DMS53 treated with DMSO at 0.1 percent for 48 hours (cell line): ENCODE measurements at regions not wholly inside any gene's neighbourhood (a gene's known extent, or its start where the extent isn't known, plus 50 kb on each side); places are given as distances from the start of the nearest gene placed in this dataset.
"Not testable (repeated sequence)": the region's sequence is repeated elsewhere in the genome, so short reads cannot be mapped to it uniquely, and the experiment has no call there.

Experiments used
- DNase-seq: peaks from one replicate; lab custom pipeline; 2025; ENCODE audit not compliant: unreplicated experiment; lab: John Stamatoyannopoulos, UW

GRCh38 chr2:90216801-90217200 is 1525.3 kb downstream of the RPIA start:
- not testable (repeated sequence) for DNase-seq

GRCh38 chr2:90218534-90218933 is 1527.1 kb downstream of the RPIA start:
- not testable (repeated sequence) for DNase-seq

DNA sequence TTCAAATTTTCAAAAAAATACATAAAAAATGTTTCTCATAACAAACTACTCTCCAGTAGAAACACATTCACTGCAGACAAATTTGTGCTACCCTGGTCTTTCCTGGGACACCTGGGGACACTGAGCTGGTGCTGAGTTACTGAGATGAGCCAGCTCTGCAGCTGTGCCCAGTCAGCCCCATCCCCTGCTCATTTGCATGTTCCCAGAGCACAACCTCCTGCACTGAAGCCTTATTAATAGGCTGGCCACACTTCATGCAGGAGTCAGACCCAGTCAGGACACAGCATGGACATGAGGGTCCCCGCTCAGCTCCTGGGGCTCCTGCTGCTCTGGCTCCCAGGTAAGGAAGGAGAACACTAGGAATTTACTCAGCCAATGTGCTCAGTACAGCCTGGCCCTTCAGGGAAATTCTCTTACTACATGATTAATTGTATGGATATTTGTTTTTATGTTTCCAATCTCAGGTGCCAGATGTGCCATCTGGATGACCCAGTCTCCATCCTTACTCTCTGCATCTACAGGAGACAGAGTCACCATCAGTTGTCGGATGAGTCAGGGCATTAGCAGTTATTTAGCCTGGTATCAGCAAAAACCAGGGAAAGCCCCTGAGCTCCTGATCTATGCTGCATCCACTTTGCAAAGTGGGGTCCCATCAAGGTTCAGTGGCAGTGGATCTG is 1529.3 kb downstream of the RPIA start:
- not testable (repeated sequence) for DNase-seq

DNA sequence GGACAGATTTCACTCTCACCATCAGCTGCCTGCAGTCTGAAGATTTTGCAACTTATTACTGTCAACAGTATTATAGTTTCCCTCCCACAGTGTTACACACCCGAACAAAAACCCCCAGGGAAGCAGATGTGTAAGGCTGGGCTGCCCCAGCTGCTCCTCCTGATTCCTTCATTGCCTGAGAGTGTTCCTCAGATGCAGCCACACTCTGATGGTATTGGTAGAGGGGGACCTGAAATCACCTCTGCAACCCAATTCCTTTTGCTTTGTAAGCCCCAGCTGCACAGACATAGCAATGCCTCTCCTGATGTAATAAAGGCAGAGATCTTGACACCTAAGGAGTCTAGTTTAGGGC is 1529.8 kb downstream of the RPIA start:
- no peak for DNase-seq

GRCh38 chr2:90224767-90225166 is 1533.3 kb downstream of the RPIA start:
- DNase-seq = not testable (repeated sequence)

- DNase-seq = not testable (repeated sequence)
These were observed 1535.1 kb downstream of the RPIA start for GRCh38 chr2:90226465-90227072.

GRCh38 chr2:90231199-90231598 is 1539.7 kb downstream of the RPIA start:
- not testable (repeated sequence) for DNase-seq

DNA sequence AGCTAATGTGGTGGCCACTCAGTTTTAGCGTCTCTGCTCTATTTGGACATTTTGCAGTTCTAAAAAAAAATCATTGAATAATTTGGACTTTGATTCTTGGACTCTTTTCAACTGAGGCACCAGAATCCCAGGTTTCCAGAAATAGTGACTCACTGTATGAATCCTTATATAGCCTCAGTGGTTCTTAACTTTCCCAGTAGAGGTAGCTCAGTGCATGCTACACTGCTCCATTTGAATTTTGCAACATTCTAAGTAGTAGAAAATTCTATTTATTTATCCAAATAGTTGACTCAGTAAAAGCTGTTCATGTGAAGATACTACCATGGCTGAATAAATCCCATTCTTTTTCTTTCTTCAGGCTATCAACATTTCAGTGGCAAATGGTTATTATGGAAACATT is 1544.0 kb downstream of the RPIA start:
- not testable (repeated sequence) for DNase-seq

DNA sequence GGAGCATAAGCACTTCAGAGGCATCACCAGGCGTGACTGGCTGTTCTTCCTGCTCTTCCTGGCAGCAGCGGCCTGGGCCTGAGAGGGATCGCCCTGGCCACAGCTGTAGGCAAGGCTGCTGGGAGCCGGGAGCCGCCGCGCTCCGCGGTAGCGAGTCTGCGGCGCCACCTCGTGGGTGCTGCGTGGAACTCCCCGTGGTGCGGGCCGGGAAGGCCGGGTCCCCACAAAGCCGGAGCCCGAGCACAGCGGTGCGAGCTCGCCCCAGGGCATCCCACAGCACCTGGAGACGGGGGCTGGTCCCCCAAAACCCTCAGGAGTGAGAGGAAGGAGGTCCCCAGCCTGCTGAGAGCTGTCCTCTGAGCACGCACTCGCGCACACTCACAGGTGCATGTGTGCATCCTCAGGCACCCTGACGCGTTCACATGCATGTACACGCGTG is 1546.5 kb downstream of the RPIA start:
- DNase-seq = not testable (repeated sequence)

DNA sequence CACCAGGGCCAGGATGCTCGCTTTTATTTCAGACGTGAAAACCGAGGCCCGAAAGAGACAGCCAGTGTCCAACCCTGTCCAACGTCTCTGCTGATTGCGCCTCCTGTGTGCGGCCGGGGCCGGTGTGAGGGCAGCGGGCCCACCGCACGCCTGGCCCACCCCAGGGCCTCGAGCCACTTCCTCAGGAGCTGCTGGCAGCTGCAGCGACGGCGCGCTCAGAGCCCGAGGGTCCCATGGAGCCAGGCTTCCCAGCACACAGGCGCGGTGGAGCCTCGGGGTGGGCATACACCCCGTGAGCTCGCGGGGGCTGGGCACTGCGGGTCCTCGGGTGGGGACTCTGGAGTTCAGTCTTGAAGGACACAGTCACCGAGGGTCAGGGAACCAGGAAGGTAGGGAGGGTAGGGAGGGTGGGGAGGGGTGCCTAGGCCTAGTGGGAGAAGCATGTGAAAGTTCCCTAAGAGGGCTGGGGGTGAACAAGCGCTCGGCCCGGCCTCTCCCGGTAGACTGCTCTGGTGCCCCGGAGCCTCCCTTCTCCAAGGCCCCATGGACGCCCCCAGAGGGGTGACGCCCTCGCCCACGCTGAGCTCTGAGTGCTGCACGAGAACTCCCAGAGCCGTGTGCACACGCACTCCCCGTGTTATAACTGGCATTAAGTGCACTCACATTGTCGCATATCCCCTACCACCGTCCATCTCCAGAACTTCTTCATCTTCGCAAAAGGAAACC is 1547.2 kb downstream of the RPIA start:
- not testable (repeated sequence) for DNase-seq

GRCh38 chr2:90239769-90240168 is 1548.3 kb downstream of the RPIA start:
- DNase-seq = not testable (repeated sequence)

GRCh38 chr2:90244902-90245765 is 1553.7 kb downstream of the RPIA start:
- DNase-seq = not testable (repeated sequence)

- not testable (repeated sequence) for DNase-seq
These were observed 1556.9 kb downstream of the RPIA start for GRCh38 chr2:90248400-90248799.

- DNase-seq = not testable (repeated sequence)
These were observed 1558.9 kb downstream of the RPIA start for GRCh38 chr2:90250350-90250749.

DNA sequence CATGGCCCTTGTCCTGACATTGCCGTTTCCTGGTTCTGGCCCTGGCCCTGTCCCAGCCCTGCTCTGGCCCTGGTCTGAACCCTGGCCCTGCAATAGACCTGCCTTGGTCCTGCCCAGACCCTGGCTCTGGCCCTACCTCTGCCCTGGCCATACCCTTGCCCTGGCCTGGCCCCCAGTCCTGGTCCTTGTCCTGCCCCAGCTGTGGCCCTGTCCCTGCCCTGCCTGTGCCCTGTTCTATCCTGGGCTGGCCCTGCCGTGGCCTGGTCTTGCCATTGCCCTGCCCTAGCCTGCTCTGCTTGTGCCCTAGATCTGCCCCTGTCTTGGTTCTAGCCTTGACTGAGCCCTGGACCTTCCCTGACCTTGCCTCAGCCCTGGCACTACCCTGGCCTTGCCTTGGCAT is 1560.1 kb downstream of the RPIA start:
- not testable (repeated sequence) for DNase-seq

GRCh38 chr2:90253306-90253705 is 1561.8 kb downstream of the RPIA start:
- DNase-seq = not testable (repeated sequence)

DNA sequence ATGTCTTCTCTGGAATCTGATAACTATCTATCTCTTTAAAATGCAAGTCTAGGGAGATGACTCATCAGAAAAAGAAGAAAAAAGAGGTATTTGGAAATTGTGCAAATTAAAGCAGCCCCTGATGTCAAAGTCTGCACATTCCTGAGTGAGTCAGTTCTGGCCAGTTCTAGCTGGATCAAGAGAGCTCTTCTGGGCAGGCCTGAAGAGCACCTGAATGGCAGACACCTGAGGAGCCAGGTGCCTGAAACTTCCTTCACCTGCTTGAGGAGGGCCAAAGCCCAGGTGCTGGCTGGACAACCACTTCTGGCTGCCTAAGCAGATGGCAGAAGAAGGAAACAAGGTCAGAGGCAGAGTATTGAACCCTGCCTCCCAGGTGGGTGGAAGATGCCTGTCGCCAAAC is 1575.4 kb downstream of the RPIA start:
- not testable (repeated sequence) for DNase-seq

- DNase-seq = not testable (repeated sequence)
These were observed 1596.3 kb downstream of the RPIA start for GRCh38 chr2:90287751-90288150.

GRCh38 chr2:90288396-90288795 is 1596.9 kb downstream of the RPIA start:
- not testable (repeated sequence) for DNase-seq

DNA sequence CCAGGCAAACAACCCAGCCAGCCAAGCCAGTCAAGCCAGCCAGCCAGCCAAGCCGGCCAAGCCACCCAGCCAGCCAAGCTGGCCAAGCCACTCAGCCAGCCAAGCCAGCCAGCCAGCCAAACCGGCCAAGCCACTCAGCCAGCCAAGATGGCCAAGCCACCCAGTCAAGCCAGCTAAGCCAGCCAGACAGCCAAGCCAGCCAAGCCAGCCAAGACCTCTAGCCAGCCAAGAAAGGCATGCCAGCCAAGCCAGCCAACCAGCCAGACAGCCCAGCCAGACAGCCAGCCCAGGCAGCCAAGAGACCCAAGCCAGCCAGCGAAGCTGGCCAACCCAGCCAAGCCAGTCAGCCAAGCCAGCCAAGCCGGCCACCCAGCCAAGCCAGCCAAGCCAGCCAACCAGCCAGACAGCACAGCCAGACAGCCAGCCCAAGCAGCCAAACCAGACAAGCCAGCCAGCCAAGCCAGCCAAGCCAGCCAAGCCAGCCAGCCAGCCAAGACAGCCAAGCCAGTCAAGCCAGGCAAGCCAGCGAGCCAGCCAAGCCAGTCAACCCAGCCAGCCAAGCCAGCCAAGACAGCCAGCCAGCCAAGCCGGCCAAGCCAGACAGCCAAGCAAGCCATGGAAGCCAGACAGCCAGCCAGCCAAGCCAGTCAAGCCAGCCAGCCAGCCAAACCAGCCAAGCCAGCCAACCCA is 1598.0 kb downstream of the RPIA start:
- DNase-seq = not testable (repeated sequence)
